ENCODE measurements at regions not wholly inside any gene's neighbourhood (a gene's known extent, or its start where the extent isn't known, plus 50 kb on each side); places are given as distances from the start of the nearest gene placed in this dataset.

- intact Hi-C loops (cut with DNase I) = no loop called here
Observed at GRCh38 chr7:115081772-115082171, 159.9 kb downstream of the MDFIC start.

GRCh38 chr7:115078851-115079250, 157.0 kb downstream of the MDFIC start:
- no peak for DNase-seq
- no peaks in the 10 kb centered on the region for H3K27me3 ChIP-seq
- TF ChIP-seq POLR2A (IDR thresholded peaks at IDR 0.05) = no peak
- no peak for TF ChIP-seq CTCF (IDR thresholded peaks at IDR 0.05)
- H3K9me3 ChIP-seq (replicated peaks in 1 of 3) = no peaks in the 10 kb centered on the region
- WGBS, 4 donors = 53 to 69% (median 65%) methylated on average over 1 of the region's 1 CpG
- H3K36me3 ChIP-seq (replicated peaks in 1 of 2) = no peaks in the 10 kb centered on the region
- H3K4me3 ChIP-seq = no peak overlapping the region
- H3K4me1 ChIP-seq (replicated peaks in 1 of 2) = no peaks in the 10 kb centered on the region
- intact Hi-C loops (cut with DNase I) = no loop called here
- H3K27ac ChIP-seq = no peak overlapping the region

More at GRCh38 chr7:115081772-115082171, 159.9 kb downstream of the MDFIC start:
- WGBS, 4 donors = 78 to 91% (median 87%) methylated on average over 3 of the region's 3 CpGs
- no peak overlapping the region for H3K4me3 ChIP-seq
- H3K4me1 ChIP-seq (replicated peaks in 1 of 2) = peaks cover 5% of the 10 kb centered on the region in 2 donors
- no peaks in the 10 kb centered on the region for H3K27me3 ChIP-seq
- no peaks in the 10 kb centered on the region for H3K9me3 ChIP-seq (replicated peaks in 1 of 3)
- no peaks in the 10 kb centered on the region for H3K36me3 ChIP-seq (replicated peaks in 1 of 2)
- no peak for TF ChIP-seq POLR2A (IDR thresholded peaks at IDR 0.05)
- no peak for TF ChIP-seq CTCF (IDR thresholded peaks at IDR 0.05)
- no peak overlapping the region for H3K27ac ChIP-seq
- DNase-seq = no peak

- intact Hi-C loops (cut with DNase I) = no loop called here
- no peaks in the 10 kb centered on the region for H3K9me3 ChIP-seq (replicated peaks in 1 of 3)
- H3K4me1 ChIP-seq (replicated peaks in 1 of 2) = no peaks in the 10 kb centered on the region
- H3K36me3 ChIP-seq (replicated peaks in 1 of 2) = no peaks in the 10 kb centered on the region
- no peak overlapping the region for H3K4me3 ChIP-seq
- no peak for DNase-seq
- no peak overlapping the region for H3K27ac ChIP-seq
- TF ChIP-seq POLR2A (IDR thresholded peaks at IDR 0.05) = no peak
- TF ChIP-seq CTCF (IDR thresholded peaks at IDR 0.05) = no peak
- no peaks in the 10 kb centered on the region for H3K27me3 ChIP-seq
Observed at GRCh38 chr7:115078386-115078785, 156.5 kb downstream of the MDFIC start.

- Histone ChIP-seq H3K27me3 (no peaks in the 10 kb centered on the region), H3K4me3 (no peak overlapping the region), H3K27ac (no peak overlapping the region), H3K9me3 (replicated peaks in 1 of 3) (no peaks in the 10 kb centered on the region), H3K4me1 (replicated peaks in 1 of 2) (no peaks in the 10 kb centered on the region), H3K36me3 (replicated peaks in 1 of 2) (no peaks in the 10 kb centered on the region)
- TF ChIP-seq POLR2A (IDR thresholded peaks at IDR 0.05) (no peak), CTCF (IDR thresholded peaks at IDR 0.05) (no peak)
- intact Hi-C loops (cut with DNase I) = no loop called here
- DNase-seq = no peak
- 73 to 82% (median 81%) methylated on average over 1 of the region's 1 CpG for WGBS, 4 donors
Observed at GRCh38 chr7:115070311-115070710, 148.4 kb downstream of the MDFIC start.

Small RNA genes lying in the stretch of these regions (small RNA-seq; reads per million reads assigned to genes)
- gene RF00019 = 0 reads per million in 2 donors
- gene SNORA25B = 0 reads per million in 2 donors
